B cell (primary cell): ENCODE measurements at regions not wholly inside any gene's neighbourhood (a gene's known extent, or its start where the extent isn't known, plus 50 kb on each side); places are given as distances from the start of the nearest gene placed in this dataset.

Source experiments
- ATAC-seq: fragments of 200-7000 bp; cut with Tn5 transposase; one replicate; pipeline ENCODE4 v1.10.0; 2021; ENCODE audit warnings: low read depth, mild to moderate bottlenecking, moderate number of reproducible peaks, moderate library complexity
- CTCF ChIA-PET: fragments of 350-600 bp; sonication (Branson Sonifier 250); formaldehyde crosslinking; loops from one replicate; lab custom pipeline; 2021; ENCODE audit warnings: antibody characterized with exemption, inconsistent platforms; lab: Charles Lee
- POLR2A ChIA-PET: fragments of 350-600 bp; sonication (Branson Sonifier 250); formaldehyde crosslinking; loops from one replicate; lab custom pipeline; 2021; ENCODE audit warnings: antibody characterized with exemption; lab: Charles Lee
- DNase-seq: peaks from one replicate; pipeline ENCODE4 v3.0.0; 2013
- H2AFZ ChIP-seq: 2 replicates; pipeline ENCODE4 v1.6.1; 2012; ENCODE audit warnings: mild to moderate bottlenecking, low read depth, low read length; ENCODE audit not compliant: insufficient read depth, poor library complexity, severe bottlenecking
- H3K27ac ChIP-seq, 2 donors: 1 replicate in 1 of 2; 2 replicates in 1 of 2; pipeline ENCODE4 v1.5.1; 2012 to 2013; ENCODE audit warnings: low read length in 2 of 2, mild to moderate bottlenecking in 2 of 2, moderate library complexity in 1 of 2
- H3K27me3 ChIP-seq, 4 experiments: fragments of 200-600 bp in 1 of 4; sonication (generic) in 1 of 4; replicated peaks in 1 of 4; 1 replicate in 2 of 4; 2 replicates in 2 of 4; pipeline versions ENCODE4 v1.6.1 to v1.7.0; 2013 to 2016; ENCODE audit warnings: low read length in 3 of 4, mild to moderate bottlenecking in 2 of 4, mixed read lengths in 1 of 4, moderate library complexity in 1 of 4; ENCODE audit not compliant: insufficient read depth in 4 of 4, control insufficient read depth in 3 of 4; ENCODE audit errors: control extremely low read depth in 1 of 4
- H3K36me3 ChIP-seq, 2 experiments: replicated peaks in 1 of 2; 1 replicate in 1 of 2; 2 replicates in 1 of 2; pipeline versions ENCODE4 v1.6.1 to v1.7.1; 2013; ENCODE audit warnings: low read length in 1 of 2; ENCODE audit not compliant: insufficient read depth in 2 of 2, control insufficient read depth in 1 of 2; ENCODE audit errors: control extremely low read depth in 1 of 2, extremely low read depth in 1 of 2
- H3K4me1 ChIP-seq, 2 donors: fragments of 200-600 bp in 1 of 2; sonication (generic) in 1 of 2; 1 replicate in 1 of 2; 2 replicates in 1 of 2; pipeline versions ENCODE4 v1.5.1 to v1.6.1; 2013 to 2017; ENCODE audit warnings: low read length in 2 of 2; ENCODE audit not compliant: control insufficient read depth in 2 of 2, insufficient read depth in 2 of 2
- H3K4me2 ChIP-seq: replicated peaks from 2 replicates; pipeline ENCODE3; 2012; ENCODE audit warnings: mild to moderate bottlenecking, low read depth, low read length; ENCODE audit not compliant: poor library complexity, severe bottlenecking
- H3K4me3 ChIP-seq, 5 experiments: fragments of 200-600 bp in 1 of 5; sonication (generic) in 1 of 5; 1 replicate in 3 of 5; 2 replicates in 2 of 5; pipeline versions ENCODE4 v1.5.1 to v1.7.0; 2011 to 2016; ENCODE audit warnings: low read length in 4 of 5, mild to moderate bottlenecking in 4 of 5, low read depth in 2 of 5, control low read depth in 1 of 5, moderate library complexity in 1 of 5; ENCODE audit not compliant: insufficient read depth in 1 of 5; ENCODE audit errors: control extremely low read depth in 1 of 5, extremely low read depth in 1 of 5
- H3K79me2 ChIP-seq: fragments of 200-600 bp; sonication (generic); one replicate; pipeline ENCODE4 v1.6.0; 2016; ENCODE audit warnings: low read length; ENCODE audit not compliant: control insufficient read depth, insufficient read depth
- H3K9ac ChIP-seq: fragments of 200-600 bp; sonication (generic); 2 replicates; pipeline ENCODE4 v1.6.1; 2017; ENCODE audit warnings: mild to moderate bottlenecking, low read length, moderate library complexity
- H3K9me3 ChIP-seq, 3 donors: one replicate each; pipeline versions ENCODE4 v1.6.1 to v1.7.1; 2013; ENCODE audit warnings: low read length in 2 of 3; ENCODE audit not compliant: control insufficient read depth in 2 of 3, insufficient read depth in 1 of 3; ENCODE audit errors: control extremely low read depth in 1 of 3
- H4K20me1 ChIP-seq: 2 replicates; pipeline ENCODE4 v1.6.0; 2012; ENCODE audit warnings: mild to moderate bottlenecking, low read length; ENCODE audit not compliant: insufficient read depth, control insufficient read depth, poor library complexity, severe bottlenecking
- H3K27ac Mint-ChIP-seq: one replicate; pipeline ENCODE4 v1.8.0; 2021; ENCODE audit warnings: mixed read lengths
- H3K27me3 Mint-ChIP-seq: one replicate; pipeline ENCODE4 v1.8.0; 2021; ENCODE audit warnings: mixed read lengths
- H3K4me1 Mint-ChIP-seq: one replicate; pipeline ENCODE4 v1.8.0; 2021; ENCODE audit warnings: mixed read lengths
- H3K4me3 Mint-ChIP-seq: one replicate; pipeline ENCODE4 v1.8.0; 2021; ENCODE audit warnings: mixed read lengths
- H3K9me3 Mint-ChIP-seq: one replicate; pipeline ENCODE4 v1.8.0; 2022; ENCODE audit warnings: mixed read lengths; ENCODE audit not compliant: insufficient read depth
- EZH2 ChIP-seq: IDR thresholded peaks from 2 replicates; pipeline ENCODE4 v1.6.1; 2012; ENCODE audit warnings: borderline replicate concordance, low read depth, mild to moderate bottlenecking, moderate library complexity, low read length; ENCODE audit not compliant: insufficient read depth, poor library complexity, severe bottlenecking
- WGBS: methylation state at CpG from one replicate; pipeline ENCODE4 v1.1.5; 2013; ENCODE audit warnings: missing lambda C conversion rate; ENCODE audit not compliant: insufficient coverage; 5-methylcytosine and 5-hydroxymethylcytosine counted together
- intact Hi-C: fragments of 100-400 bp; cut with micrococcal nuclease; formaldehyde crosslinking; loops from one replicate; pipeline ENCODE4 v1.10.0; 2022
- TF ChIP-seq, protein P1 (sequence below): fragments of 200-600 bp; IDR thresholded peaks from one replicate; pipeline ENCODE4 v1.8.0; 2022; ENCODE audit warnings: antibody characterized with exemption, mild to moderate bottlenecking

- Mint-ChIP-seq H3K4me1 (no peaks in the 10 kb centered on the region), H3K27ac (no peak overlapping the region), H3K9me3 (peaks cover 5% of the 10 kb centered on the region), H3K4me3 (no peak overlapping the region), H3K27me3 (no peaks in the 10 kb centered on the region)
- no peaks in the 10 kb centered on the region for H3K4me1 ChIP-seq
- H3K4me2 ChIP-seq = no peak overlapping the region
- H3K9ac ChIP-seq = no peak overlapping the region
- intact Hi-C loops = no loop called here
- WGBS = 90% methylated on average over 1 of the region's 3 CpGs
- no peak overlapping the region for H3K4me3 ChIP-seq
- H4K20me1 ChIP-seq = no peaks in the 10 kb centered on the region
- DNase-seq (no peak), ATAC-seq (no peak)
- H3K36me3 ChIP-seq = no peaks in the 10 kb centered on the region
- no peak overlapping the region for H3K27ac ChIP-seq
- ChIA-PET POLR2A (no interaction called here), CTCF (no interaction called here)
- no peak overlapping the region for H2AFZ ChIP-seq
- TF ChIP-seq, protein P1, sequence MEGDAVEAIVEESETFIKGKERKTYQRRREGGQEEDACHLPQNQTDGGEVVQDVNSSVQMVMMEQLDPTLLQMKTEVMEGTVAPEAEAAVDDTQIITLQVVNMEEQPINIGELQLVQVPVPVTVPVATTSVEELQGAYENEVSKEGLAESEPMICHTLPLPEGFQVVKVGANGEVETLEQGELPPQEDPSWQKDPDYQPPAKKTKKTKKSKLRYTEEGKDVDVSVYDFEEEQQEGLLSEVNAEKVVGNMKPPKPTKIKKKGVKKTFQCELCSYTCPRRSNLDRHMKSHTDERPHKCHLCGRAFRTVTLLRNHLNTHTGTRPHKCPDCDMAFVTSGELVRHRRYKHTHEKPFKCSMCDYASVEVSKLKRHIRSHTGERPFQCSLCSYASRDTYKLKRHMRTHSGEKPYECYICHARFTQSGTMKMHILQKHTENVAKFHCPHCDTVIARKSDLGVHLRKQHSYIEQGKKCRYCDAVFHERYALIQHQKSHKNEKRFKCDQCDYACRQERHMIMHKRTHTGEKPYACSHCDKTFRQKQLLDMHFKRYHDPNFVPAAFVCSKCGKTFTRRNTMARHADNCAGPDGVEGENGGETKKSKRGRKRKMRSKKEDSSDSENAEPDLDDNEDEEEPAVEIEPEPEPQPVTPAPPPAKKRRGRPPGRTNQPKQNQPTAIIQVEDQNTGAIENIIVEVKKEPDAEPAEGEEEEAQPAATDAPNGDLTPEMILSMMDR = no peak
- TF ChIP-seq EZH2 = no peak
- H3K9me3 ChIP-seq = no peaks in the 10 kb centered on the region
- H3K27me3 ChIP-seq = no peaks in the 10 kb centered on the region
- H3K79me2 ChIP-seq = no peaks in the 10 kb centered on the region
These were observed 148.9 kb downstream of the SYT10 start for GRCh38 chr12:33290703-33291102.

- Histone ChIP-seq H3K4me3 (no peak overlapping the region), H3K27me3 (no peaks in the 10 kb centered on the region), H3K9me3 (peaks cover 0 to 5% (median 0%) of the 10 kb centered on the region in 3 donors), H4K20me1 (no peaks in the 10 kb centered on the region), H3K9ac (no peak overlapping the region), H3K79me2 (no peaks in the 10 kb centered on the region), H3K4me1 (no peaks in the 10 kb centered on the region), H3K27ac (no peak overlapping the region), H3K4me2 (no peak overlapping the region), H3K36me3 (no peaks in the 10 kb centered on the region), H2AFZ (no peak overlapping the region)
- no peak overlapping the region for H3K27ac Mint-ChIP-seq
- ChIA-PET POLR2A (no interaction called here), CTCF (no interaction called here)
- H3K4me3 Mint-ChIP-seq = no peak overlapping the region
- intact Hi-C loops = no loop called here
- ATAC-seq = no peak
- DNase-seq = no peak
- no peaks in the 10 kb centered on the region for H3K27me3 Mint-ChIP-seq
- no peak for TF ChIP-seq EZH2
- TF ChIP-seq, protein P1 = no peak
- no peaks in the 10 kb centered on the region for H3K4me1 Mint-ChIP-seq
- no CpG with 5 or more reads among the region's 1 CpG for WGBS
- peaks cover 7% of the 10 kb centered on the region for H3K9me3 Mint-ChIP-seq
These were observed 156.6 kb downstream of the SYT10 start for GRCh38 chr12:33283054-33283453.
